GM23248 (cell line): ENCODE measurements at regions not wholly inside any gene's neighbourhood (a gene's known extent, or its start where the extent isn't known, plus 50 kb on each side); places are given as distances from the start of the nearest gene placed in this dataset.

ENCODE experiments used
- EZH2 ChIP-seq: fragments of 200-600 bp; sonication (generic); IDR thresholded peaks from 2 replicates; pipeline ENCODE4 v1.6.1; 2018; ENCODE audit warnings: antibody characterized with exemption, mild to moderate bottlenecking; ENCODE audit not compliant: insufficient read depth, poor library complexity, severe bottlenecking
- EZH2phosphoT487 ChIP-seq: fragments of 200-600 bp; sonication (generic); IDR thresholded peaks from 2 replicates; pipeline ENCODE4 v1.6.1; 2018; ENCODE audit warnings: antibody characterized with exemption, moderate library complexity, mild to moderate bottlenecking, low read depth; ENCODE audit not compliant: insufficient read depth

DNA sequence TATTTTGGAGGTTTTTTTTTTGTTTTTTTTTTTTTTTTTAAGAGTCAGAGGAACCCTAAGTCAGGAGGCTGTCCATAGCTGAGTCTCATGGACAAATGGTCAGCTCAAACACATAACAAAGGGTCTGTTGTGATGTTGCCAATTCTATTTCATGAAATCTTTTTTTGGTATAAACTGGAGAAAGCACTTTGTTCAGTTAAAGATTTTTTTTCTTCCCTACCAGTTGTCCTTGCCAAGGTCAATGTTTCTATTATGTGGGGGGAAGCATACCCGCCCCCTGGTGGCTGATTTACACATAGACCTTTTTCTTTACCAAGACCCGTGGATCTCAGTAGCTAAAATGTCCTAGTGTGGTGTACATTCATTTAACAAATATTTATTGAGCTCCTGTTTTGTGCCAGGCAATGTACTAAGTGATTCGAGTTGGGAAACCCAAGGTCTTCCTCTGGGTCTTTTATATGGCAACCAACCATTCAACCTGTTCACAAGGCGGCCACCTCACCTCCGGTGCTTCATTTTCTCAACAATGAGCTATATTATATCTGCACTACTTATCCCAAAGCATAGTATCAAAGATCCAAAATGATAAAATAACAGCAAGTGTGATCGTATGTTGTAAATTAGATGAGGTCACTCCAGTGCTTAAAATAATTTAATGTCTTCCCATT is 214.5 kb downstream of the PAH start:
- TF ChIP-seq EZH2phosphoT487 (no peak), EZH2 (no peak)
